ENCODE measurements at regions not wholly inside any gene's neighbourhood (a gene's known extent, or its start where the extent isn't known, plus 50 kb on each side); places are given as distances from the start of the nearest gene placed in this dataset.

- TF ChIP-seq POLR2A (IDR thresholded peaks at IDR 0.05) (no peak), CTCF (IDR thresholded peaks at IDR 0.05) (no peak), EP300 (IDR thresholded peaks at IDR 0.05) (no peak)
Observed at GRCh38 chr4:27742816-27743215, 882.2 kb downstream of the STIM2 start.

Measured in tibial nerve (tissue), 4 donors.